ENCODE measurements at regions not wholly inside any gene's neighbourhood (a gene's known extent, or its start where the extent isn't known, plus 50 kb on each side); places are given as distances from the start of the nearest gene placed in this dataset.

DNA sequence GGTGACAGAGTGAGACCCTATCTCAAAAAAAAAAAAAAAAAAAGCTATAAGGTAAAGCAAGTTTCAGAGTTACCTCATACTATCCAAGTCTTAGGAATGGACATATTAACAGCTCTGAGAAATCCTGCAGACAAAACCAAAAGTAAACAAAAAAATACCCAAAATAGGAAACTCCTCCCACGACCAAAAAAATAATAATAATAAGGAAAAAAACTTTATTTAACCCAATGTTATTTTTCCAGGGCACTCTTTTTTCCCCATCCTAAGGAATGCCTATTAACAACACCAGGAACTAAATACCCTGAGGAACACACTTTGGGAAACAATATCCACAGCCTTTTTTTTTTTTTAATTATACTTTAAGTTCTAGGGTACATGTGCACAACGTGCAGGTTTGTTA is 135.5 kb upstream of the CCND2 start:
- no peak for DNase-seq (ENCODE audit: low read depth)
- CTCF ChIA-PET = interaction anchor here (1.3 kb wide), 1 partner anchor 31 kb away, joined by 4 read pairs; no protein-coding TSS in a partner anchor
- Histone ChIP-seq H3K36me3 (ENCODE audit: control insufficient read depth, insufficient read depth, low read length) (no peaks in the 10 kb centered on the region), H3K4me3 (ENCODE audit: low read depth, low read length) (no peak overlapping the region), H3K27me3 (ENCODE audit: control insufficient read depth, insufficient read depth, low read length) (no peaks in the 10 kb centered on the region)
- POLR2A ChIA-PET = no interaction called here
- TF ChIP-seq CTCF (IDR thresholded peaks at IDR 0.05; ENCODE audit: insufficient read depth, low read depth, low read length) = no peak

DNA sequence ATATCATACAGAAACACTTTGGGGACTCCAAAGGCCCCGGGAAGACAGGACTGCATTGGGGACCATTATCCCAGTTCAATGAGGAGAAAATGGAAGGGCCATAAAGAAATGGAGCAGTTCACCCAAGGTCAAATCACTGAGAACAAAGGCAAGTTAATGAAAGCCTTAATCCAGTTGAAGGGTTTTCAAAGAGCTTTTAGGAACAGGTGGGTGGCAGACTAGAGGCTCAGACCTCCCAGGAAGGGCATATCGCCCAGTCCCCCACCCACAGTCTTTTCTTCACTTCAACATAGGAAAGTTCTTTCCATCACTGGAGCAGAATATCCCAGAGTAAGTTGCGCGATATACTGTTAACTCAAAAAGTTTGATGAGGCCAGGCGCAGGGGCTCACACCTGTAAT is 136.1 kb upstream of the CCND2 start:
- TF ChIP-seq CTCF (IDR thresholded peaks at IDR 0.05; ENCODE audit: insufficient read depth, low read depth, low read length) = no peak
- no peak overlapping the region for H3K4me3 ChIP-seq (ENCODE audit: low read depth, low read length)
- CTCF ChIA-PET = interaction anchor here (1.0 to 1.3 kb wide), 2 partner anchors 31 to 58 kb away, joined by 3 to 4 read pairs; no protein-coding TSS in a partner anchor
- POLR2A ChIA-PET = no interaction called here
- DNase-seq (ENCODE audit: low read depth) = no peak
- no peaks in the 10 kb centered on the region for H3K36me3 ChIP-seq (ENCODE audit: control insufficient read depth, insufficient read depth, low read length)
- H3K27me3 ChIP-seq (ENCODE audit: control insufficient read depth, insufficient read depth, low read length) = no peaks in the 10 kb centered on the region

DNA sequence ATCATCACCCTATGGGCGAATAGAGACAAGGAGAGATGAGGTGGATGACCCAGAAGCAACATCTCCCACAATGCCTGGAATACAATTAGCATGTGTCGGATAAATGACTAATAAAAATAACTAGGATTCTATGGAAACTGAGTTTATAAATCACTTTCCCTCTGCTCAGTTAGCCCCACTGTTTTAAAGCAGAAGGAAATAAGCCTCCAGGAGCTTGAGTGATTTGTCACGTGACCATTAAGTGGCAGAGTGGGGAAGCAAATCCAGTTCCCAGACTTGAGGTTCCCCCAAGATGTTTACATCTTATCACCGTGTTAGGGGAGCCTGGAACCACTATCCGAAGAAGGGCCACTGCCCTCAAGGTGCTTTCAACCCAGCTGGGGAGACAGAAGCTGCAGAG is 136.5 kb upstream of the CCND2 start:
- Histone ChIP-seq H3K27me3 (ENCODE audit: control insufficient read depth, insufficient read depth, low read length) (no peaks in the 10 kb centered on the region), H3K36me3 (ENCODE audit: control insufficient read depth, insufficient read depth, low read length) (no peaks in the 10 kb centered on the region), H3K4me3 (ENCODE audit: low read depth, low read length) (no peak overlapping the region)
- ChIA-PET CTCF (interaction anchor here (1.0 to 1.3 kb wide), 2 partner anchors 30 to 58 kb away, joined by 3 to 4 read pairs; no protein-coding TSS in a partner anchor), POLR2A (no interaction called here)
- no peak for TF ChIP-seq CTCF (IDR thresholded peaks at IDR 0.05; ENCODE audit: insufficient read depth, low read depth, low read length)
- no peak for DNase-seq (ENCODE audit: low read depth)

DNA sequence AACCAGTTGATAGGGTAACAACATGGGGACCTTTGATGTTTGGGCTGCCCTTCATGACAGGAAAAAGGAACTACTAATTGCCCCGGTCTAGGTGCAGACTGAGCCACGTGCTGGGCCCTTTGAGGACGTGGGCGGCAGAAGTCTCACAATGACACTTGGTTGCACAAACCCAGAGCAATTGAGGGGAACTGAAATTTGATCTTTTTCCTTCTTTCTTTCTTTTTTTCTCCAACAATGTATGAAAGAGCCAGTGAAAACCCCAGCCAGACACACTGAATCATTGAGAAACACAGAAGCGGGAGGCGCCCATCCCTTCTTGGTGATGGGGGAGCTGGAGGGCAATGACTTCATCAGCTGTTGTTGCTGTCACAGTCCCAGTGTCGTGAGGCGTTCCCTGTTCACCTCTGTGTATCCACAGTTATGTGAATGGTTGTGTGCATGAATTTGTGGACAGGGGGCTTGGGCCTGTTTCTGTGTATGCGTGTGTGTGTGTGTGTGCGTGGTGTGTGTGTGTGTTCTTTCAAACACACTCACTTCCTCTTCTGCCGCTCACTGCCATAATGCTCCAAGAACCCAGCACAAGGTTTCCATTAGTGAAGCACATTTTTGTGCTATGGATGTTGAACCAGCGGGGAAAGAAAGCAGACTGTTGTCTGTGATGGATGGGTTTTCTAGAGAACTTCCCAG is 137.5 kb upstream of the CCND2 start:
- Histone ChIP-seq H3K36me3 (ENCODE audit: control insufficient read depth, insufficient read depth, low read length) (no peaks in the 10 kb centered on the region), H3K4me3 (ENCODE audit: low read depth, low read length) (no peak overlapping the region), H3K27me3 (ENCODE audit: control insufficient read depth, insufficient read depth, low read length) (no peaks in the 10 kb centered on the region)
- ChIA-PET CTCF (interaction anchor here (0.9 to 1.0 kb wide), 2 partner anchors 19 to 57 kb away, joined by 3 read pairs; no protein-coding TSS in a partner anchor), POLR2A (no interaction called here)
- TF ChIP-seq CTCF (IDR thresholded peaks at IDR 0.05; ENCODE audit: insufficient read depth, low read depth, low read length) = no peak
- DNase-seq (ENCODE audit: low read depth) = no peak

DNA sequence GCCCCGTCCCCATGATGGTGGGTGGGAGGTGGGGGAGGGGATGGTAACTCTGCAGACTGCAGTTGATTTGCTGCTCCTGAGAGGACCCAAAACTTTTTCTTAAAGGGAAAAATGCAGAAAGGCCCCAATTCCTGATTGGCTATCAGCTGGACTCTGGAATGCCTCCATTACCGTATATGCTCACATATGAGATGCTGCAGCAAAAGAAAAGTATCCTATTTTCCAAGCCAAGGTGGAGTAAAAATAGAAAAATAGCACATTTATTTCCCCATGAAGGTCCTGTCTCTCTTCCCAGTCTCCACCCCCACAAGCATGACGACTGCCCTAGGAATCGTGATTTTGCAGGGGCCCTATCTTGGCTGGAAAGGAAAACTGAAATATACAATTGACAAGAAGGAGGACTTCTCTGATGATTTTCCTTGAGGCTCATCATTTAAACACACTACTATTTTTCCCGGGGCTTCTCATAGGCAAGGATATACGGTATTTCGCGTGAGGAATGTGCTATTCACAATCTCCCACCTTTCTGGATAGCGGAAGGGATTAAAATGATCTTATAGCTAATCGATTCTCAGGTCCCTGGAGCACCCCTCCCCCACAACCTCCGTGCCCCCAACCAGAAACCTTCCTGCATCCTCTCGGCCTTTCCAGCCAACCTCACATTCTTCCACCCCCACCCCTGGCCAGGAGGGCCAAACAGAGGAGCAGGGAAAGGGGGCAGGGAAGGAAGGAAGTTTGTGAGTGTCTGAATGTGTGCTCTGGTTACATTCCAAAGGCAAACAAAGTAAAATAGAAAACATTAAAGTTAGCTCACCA is 138.9 kb upstream of the CCND2 start:
- CTCF ChIA-PET = interaction anchor here (1.2 kb wide), 1 partner anchor 27 kb away, joined by 3 read pairs; no protein-coding TSS in a partner anchor
- TF ChIP-seq CTCF (IDR thresholded peaks at IDR 0.05; ENCODE audit: insufficient read depth, low read depth, low read length) = no peak

More for the DNA sequence above, 138.9 kb upstream of the CCND2 start:
- Histone ChIP-seq H3K27me3 (ENCODE audit: control insufficient read depth, insufficient read depth, low read length) (no peaks in the 10 kb centered on the region), H3K36me3 (ENCODE audit: control insufficient read depth, insufficient read depth, low read length) (no peaks in the 10 kb centered on the region), H3K4me3 (ENCODE audit: low read depth, low read length) (no peak overlapping the region)
- POLR2A ChIA-PET = no interaction called here
- no peak for DNase-seq (ENCODE audit: low read depth)
